ENCODE measurements at regions not wholly inside any gene's neighbourhood (a gene's known extent, or its start where the extent isn't known, plus 50 kb on each side); places are given as distances from the start of the nearest gene placed in this dataset.

DNA sequence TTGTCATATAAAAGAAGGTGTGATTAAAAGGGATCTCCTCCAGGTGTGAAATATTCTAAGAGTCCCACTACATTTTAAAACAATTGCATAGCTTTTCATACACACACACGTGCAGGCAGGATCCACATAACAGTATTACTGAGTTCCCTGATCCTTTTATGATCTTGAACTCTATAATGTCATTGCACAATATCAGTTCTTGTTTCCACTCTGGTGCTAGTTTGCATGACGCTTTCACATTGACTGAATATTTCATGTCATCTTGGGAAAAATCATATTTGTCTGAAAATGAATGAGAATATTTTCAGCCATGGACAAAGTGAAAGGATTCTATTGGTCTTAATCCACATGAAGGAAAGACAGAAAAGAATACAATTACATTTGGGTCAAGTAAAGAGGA is 703.8 kb downstream of the CDH8 start:
- no peak overlapping the region for H3K4me3 ChIP-seq (ENCODE audit: low read depth, low read length)
- no peak for DNase-seq (ENCODE audit: low read depth)
- in situ Hi-C loops (cut with HindIII; ENCODE audit: low sequenced_read_pairs) = no loop called here
- TF ChIP-seq, protein P1, sequence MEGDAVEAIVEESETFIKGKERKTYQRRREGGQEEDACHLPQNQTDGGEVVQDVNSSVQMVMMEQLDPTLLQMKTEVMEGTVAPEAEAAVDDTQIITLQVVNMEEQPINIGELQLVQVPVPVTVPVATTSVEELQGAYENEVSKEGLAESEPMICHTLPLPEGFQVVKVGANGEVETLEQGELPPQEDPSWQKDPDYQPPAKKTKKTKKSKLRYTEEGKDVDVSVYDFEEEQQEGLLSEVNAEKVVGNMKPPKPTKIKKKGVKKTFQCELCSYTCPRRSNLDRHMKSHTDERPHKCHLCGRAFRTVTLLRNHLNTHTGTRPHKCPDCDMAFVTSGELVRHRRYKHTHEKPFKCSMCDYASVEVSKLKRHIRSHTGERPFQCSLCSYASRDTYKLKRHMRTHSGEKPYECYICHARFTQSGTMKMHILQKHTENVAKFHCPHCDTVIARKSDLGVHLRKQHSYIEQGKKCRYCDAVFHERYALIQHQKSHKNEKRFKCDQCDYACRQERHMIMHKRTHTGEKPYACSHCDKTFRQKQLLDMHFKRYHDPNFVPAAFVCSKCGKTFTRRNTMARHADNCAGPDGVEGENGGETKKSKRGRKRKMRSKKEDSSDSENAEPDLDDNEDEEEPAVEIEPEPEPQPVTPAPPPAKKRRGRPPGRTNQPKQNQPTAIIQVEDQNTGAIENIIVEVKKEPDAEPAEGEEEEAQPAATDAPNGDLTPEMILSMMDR (IDR thresholded peaks at IDR 0.05; ENCODE audit: low read depth, low read length, missing control alignments) = no peak

DNA sequence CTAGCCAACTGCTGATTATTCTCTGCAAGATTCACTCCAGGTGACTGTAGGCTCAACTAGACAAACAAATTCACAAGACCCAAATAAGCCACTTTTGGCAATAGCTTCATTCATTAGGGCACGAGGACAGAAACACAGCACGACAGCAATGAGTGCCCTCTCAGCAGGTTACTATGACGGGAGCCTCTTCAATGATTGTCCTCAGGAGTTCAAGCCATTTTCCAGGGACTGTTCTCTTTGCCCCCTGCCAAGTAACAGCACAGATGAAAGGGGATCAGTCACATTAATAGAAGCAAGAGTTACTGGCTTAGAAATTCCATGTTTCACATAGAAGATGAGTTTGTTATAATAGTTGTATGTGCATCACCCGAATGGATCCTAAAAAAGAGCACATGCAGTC is 712.2 kb downstream of the CDH8 start:
- TF ChIP-seq, protein P1 (IDR thresholded peaks at IDR 0.05; ENCODE audit: low read depth, low read length, missing control alignments) = no peak
- in situ Hi-C loops (cut with HindIII; ENCODE audit: low sequenced_read_pairs) = no loop called here
- H3K4me3 ChIP-seq (ENCODE audit: low read depth, low read length) = no peak overlapping the region
- no peak for DNase-seq (ENCODE audit: low read depth)

- in situ Hi-C loops (cut with HindIII; ENCODE audit: low sequenced_read_pairs) = no loop called here
- TF ChIP-seq, protein P1 (IDR thresholded peaks at IDR 0.05; ENCODE audit: low read depth, low read length, missing control alignments) = no peak
- DNase-seq (ENCODE audit: low read depth) = no peak
- H3K4me3 ChIP-seq (ENCODE audit: low read depth, low read length) = no peak overlapping the region
These were observed 712.8 kb downstream of the CDH8 start for GRCh38 chr16:61323456-61323855.

DNA sequence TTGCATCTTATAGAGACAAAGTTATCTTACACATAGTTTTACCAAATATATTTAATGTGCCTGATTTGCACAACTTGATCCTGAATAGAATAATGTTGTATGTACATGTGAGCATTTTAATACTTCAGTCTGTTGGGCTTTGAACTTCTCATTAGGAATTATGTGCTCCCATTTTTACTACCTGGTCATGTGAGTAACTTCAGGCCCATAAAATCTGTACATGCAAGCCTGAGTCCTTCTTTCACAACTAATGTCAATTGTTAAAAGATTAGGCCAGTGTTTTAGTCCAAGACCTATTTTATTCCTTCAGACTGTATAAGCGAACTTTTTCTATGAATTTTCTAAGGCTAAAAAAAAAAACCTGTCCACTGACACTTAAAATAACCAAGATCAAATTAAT is 715.4 kb downstream of the CDH8 start:
- no peak for DNase-seq (ENCODE audit: low read depth)
- TF ChIP-seq, protein P1 (IDR thresholded peaks at IDR 0.05; ENCODE audit: low read depth, low read length, missing control alignments) = no peak
- H3K4me3 ChIP-seq (ENCODE audit: low read depth, low read length) = no peak overlapping the region
- in situ Hi-C loops (cut with HindIII; ENCODE audit: low sequenced_read_pairs) = no loop called here

DNA sequence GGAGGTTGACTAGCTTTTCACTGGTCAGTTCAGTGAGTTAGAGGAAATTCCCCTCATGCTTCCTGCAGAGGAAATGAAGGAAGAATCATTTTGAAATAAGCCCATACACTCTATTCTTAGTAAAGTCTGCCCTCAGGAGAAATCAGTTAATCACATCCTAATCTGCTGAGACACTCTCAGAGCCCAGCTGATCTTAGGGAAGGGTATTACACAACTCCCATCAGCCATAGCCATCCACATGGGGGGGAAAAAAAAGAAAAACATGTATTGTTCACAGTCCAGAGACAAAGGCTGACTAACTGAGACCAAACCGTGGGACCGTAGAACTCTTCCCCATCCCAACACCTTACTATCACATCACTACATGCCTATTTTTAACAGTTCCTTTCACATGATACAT is 722.3 kb downstream of the CDH8 start:
- TF ChIP-seq, protein P1 (IDR thresholded peaks at IDR 0.05; ENCODE audit: low read depth, low read length, missing control alignments) = no peak
- in situ Hi-C loops (cut with HindIII; ENCODE audit: low sequenced_read_pairs) = no loop called here
- H3K4me3 ChIP-seq (ENCODE audit: low read depth, low read length) = no peak overlapping the region
- DNase-seq (ENCODE audit: low read depth) = no peak

- in situ Hi-C loops (cut with HindIII; ENCODE audit: low sequenced_read_pairs) = no loop called here
- no peak for DNase-seq (ENCODE audit: low read depth)
- H3K4me3 ChIP-seq (ENCODE audit: low read depth, low read length) = no peak overlapping the region
- TF ChIP-seq, protein P1 (IDR thresholded peaks at IDR 0.05; ENCODE audit: low read depth, low read length, missing control alignments) = no peak
These were observed 726.9 kb downstream of the CDH8 start for GRCh38 chr16:61309386-61309785.

- no peak for DNase-seq (ENCODE audit: low read depth)
- in situ Hi-C loops (cut with HindIII; ENCODE audit: low sequenced_read_pairs) = no loop called here
- TF ChIP-seq, protein P1 (IDR thresholded peaks at IDR 0.05; ENCODE audit: low read depth, low read length, missing control alignments) = no peak
- no peak overlapping the region for H3K4me3 ChIP-seq (ENCODE audit: low read depth, low read length)
These were observed 730.0 kb downstream of the CDH8 start for GRCh38 chr16:61306204-61306603.
